ENCODE measurements at regions not wholly inside any gene's neighbourhood (a gene's known extent, or its start where the extent isn't known, plus 50 kb on each side); places are given as distances from the start of the nearest gene placed in this dataset.

- TF ChIP-seq MAX (CRISPR knock-in tag; IDR thresholded peaks at IDR 0.05) (no peak), SAFB2 (IDR thresholded peaks at IDR 0.05; ENCODE audit: borderline replicate concordance, low read depth, low read length, severe bottlenecking) (no peak), CTCF (IDR thresholded peaks at IDR 0.05 in 2 of 3, conservative IDR thresholded peaks at IDR 0.05 in 1 of 3; ENCODE audit: insufficient read depth in 2 of 3, low read depth in 1 of 3, low read length in 3 of 3) (no peak), USF2 (CRISPR knock-in tag; IDR thresholded peaks at IDR 0.05) (no peak)
These were observed 163.9 kb downstream of the OLFM1 start for GRCh38 chr9:135251331-135251761.

All from K562 (cell line).